ENCODE measurements at regions not wholly inside any gene's neighbourhood (a gene's known extent, or its start where the extent isn't known, plus 50 kb on each side); places are given as distances from the start of the nearest gene placed in this dataset.
A peak's percentile ranks its signal among the peaks of the same experiment; 100 is the strongest.

DNA sequence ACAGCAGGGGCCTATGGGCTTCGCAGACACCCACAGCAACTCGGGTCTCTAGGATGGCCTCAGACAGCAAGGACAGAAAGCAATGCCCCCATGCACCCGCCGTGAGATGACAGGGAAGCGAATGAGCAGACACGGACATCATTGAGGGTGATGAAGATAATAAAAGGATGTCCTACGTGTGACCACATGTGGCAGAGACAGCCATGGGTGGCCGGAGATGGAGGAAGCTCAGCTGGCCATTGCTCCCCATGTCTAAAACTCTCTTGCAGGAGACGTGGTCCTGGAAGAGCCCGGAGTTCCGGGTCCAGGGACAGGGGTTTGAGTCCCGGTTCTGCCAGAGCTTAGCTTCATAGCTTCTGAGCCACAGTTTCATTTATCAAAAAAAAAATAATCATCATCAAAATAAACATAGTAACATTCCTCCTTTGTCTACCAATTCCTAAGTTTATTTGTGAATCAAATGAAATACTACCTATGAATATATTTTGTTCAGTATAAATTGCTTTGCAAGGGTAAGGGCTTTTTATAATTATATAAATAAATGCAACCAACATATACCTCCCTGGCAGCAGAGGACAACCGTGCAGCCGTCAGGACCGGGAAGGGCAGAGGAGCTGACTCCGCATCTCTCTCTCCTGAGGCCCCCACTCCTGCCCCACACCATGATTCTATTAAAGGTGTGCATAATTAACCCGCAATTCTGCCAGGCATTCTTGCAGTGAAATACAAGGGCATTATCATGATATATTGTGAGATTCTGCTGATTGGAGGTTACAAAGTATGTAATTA lies 401.4 kb upstream of the MYT1L start:
- Mint-ChIP-seq H3K9me3 (no peaks in the 10 kb centered on the region), H3K4me1 (peaks cover 27% of the 10 kb centered on the region), H3K4me3 (no peak overlapping the region), H3K27me3 (ENCODE audit: low read depth, poor library complexity) (no peaks in the 10 kb centered on the region), H3K36me3 (ENCODE audit: low read depth) (no peaks in the 10 kb centered on the region), H3K27ac (peak overlapping the region; percentile 35)
- DNase-seq = no peak
- no peak for TF ChIP-seq CTCF (IDR thresholded peaks at IDR 0.05)

- Mint-ChIP-seq H3K27me3 (ENCODE audit: low read depth, poor library complexity) (no peaks in the 10 kb centered on the region), H3K36me3 (ENCODE audit: low read depth) (no peaks in the 10 kb centered on the region), H3K9me3 (no peaks in the 10 kb centered on the region), H3K4me1 (peaks cover 27% of the 10 kb centered on the region), H3K27ac (peak overlapping the region; percentile 35), H3K4me3 (no peak overlapping the region)
- DNase-seq = peak; percentile 18
- no peak for TF ChIP-seq CTCF (IDR thresholded peaks at IDR 0.05)
These were observed 400.8 kb upstream of the MYT1L start for GRCh38 chr2:2731816-2732284.

GRCh38 chr2:2731101-2731815 lies 400.2 kb upstream of the MYT1L start:
- Mint-ChIP-seq H3K27me3 (ENCODE audit: low read depth, poor library complexity) (peaks cover 3% of the 10 kb centered on the region), H3K4me1 (peaks cover 27% of the 10 kb centered on the region), H3K9me3 (no peaks in the 10 kb centered on the region), H3K36me3 (ENCODE audit: low read depth) (no peaks in the 10 kb centered on the region), H3K27ac (peak overlapping the region; percentile 35), H3K4me3 (no peak overlapping the region)
- no peak for DNase-seq
- no peak for TF ChIP-seq CTCF (IDR thresholded peaks at IDR 0.05)

GRCh38 chr2:2730301-2730833 lies 399.3 kb upstream of the MYT1L start:
- no peak for DNase-seq
- no peak for TF ChIP-seq CTCF (IDR thresholded peaks at IDR 0.05)
- H3K36me3 Mint-ChIP-seq (ENCODE audit: low read depth) = no peaks in the 10 kb centered on the region
- no peak overlapping the region for H3K4me3 Mint-ChIP-seq
- no peaks in the 10 kb centered on the region for H3K9me3 Mint-ChIP-seq
- peaks cover 27% of the 10 kb centered on the region for H3K4me1 Mint-ChIP-seq
- H3K27ac Mint-ChIP-seq = no peak overlapping the region
- H3K27me3 Mint-ChIP-seq (ENCODE audit: low read depth, poor library complexity) = peaks cover 3% of the 10 kb centered on the region

GRCh38 chr2:2729246-2729645 lies 398.2 kb upstream of the MYT1L start:
- no peaks in the 10 kb centered on the region for H3K9me3 Mint-ChIP-seq
- H3K36me3 Mint-ChIP-seq (ENCODE audit: low read depth) = no peaks in the 10 kb centered on the region
- H3K4me3 Mint-ChIP-seq = no peak overlapping the region
- no peak overlapping the region for H3K27ac Mint-ChIP-seq
- peaks cover 3% of the 10 kb centered on the region for H3K27me3 Mint-ChIP-seq (ENCODE audit: low read depth, poor library complexity)
- H3K4me1 Mint-ChIP-seq = peaks cover 22% of the 10 kb centered on the region
- TF ChIP-seq CTCF (IDR thresholded peaks at IDR 0.05) = no peak
- no peak for DNase-seq

All from nephron progenitor cell (in vitro differentiated cells).